HUES48 (cell line): ENCODE measurements at regions not wholly inside any gene's neighbourhood (a gene's known extent, or its start where the extent isn't known, plus 50 kb on each side); places are given as distances from the start of the nearest gene placed in this dataset.

Experiments
- H3K27ac ChIP-seq: one replicate; pipeline ENCODE4 v1.7.0; 2013; ENCODE audit warnings: low read depth, low read length, inconsistent platforms
- H3K27me3 ChIP-seq: 2 replicates; pipeline ENCODE4 v1.6.1; 2013; ENCODE audit warnings: mild to moderate bottlenecking, low read length; ENCODE audit not compliant: control insufficient read depth, insufficient read depth
- H3K36me3 ChIP-seq: 2 replicates; pipeline ENCODE4 v1.6.1; 2013; ENCODE audit warnings: low read length; ENCODE audit not compliant: control insufficient read depth, insufficient read depth
- H3K4me1 ChIP-seq: 2 replicates; pipeline ENCODE4 v1.6.1; 2013; ENCODE audit warnings: mild to moderate bottlenecking, low read length; ENCODE audit not compliant: control insufficient read depth, insufficient read depth
- H3K4me3 ChIP-seq: 2 replicates; pipeline ENCODE4 v1.5.1; 2013; ENCODE audit warnings: mild to moderate bottlenecking, low read depth, low read length
- H3K9ac ChIP-seq: 2 replicates; pipeline ENCODE4 v1.6.1; 2013; ENCODE audit warnings: mild to moderate bottlenecking, low read depth, low read length, moderate library complexity
- H3K9me3 ChIP-seq: 2 replicates; pipeline ENCODE4 v1.6.1; 2013; ENCODE audit warnings: low read length; ENCODE audit not compliant: control insufficient read depth, insufficient read depth

DNA sequence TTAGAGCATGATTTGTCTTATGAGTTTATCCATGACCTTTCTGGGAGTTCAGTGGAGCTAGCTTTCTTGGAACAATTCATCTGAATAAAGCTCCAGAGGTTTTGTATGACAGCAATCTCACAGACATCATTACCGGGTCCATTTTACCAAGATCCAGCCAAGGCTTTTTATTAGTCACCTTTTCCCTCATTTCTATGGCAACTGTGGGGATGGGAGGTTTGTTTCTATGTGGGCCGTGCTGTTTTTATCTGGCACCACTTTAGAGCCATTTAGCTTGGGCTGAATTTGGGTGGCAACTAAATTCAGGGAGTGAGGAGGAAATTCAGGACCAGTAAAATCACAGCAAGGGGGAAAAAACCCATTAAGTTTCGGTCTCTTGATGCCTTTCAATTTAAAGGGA lies 245.7 kb downstream of the NSG2 start:
- H3K4me3 ChIP-seq, result no peak overlapping the region
- no peak overlapping the region for H3K27ac ChIP-seq
- H3K9me3 ChIP-seq, result no peaks in the 10 kb centered on the region

DNA sequence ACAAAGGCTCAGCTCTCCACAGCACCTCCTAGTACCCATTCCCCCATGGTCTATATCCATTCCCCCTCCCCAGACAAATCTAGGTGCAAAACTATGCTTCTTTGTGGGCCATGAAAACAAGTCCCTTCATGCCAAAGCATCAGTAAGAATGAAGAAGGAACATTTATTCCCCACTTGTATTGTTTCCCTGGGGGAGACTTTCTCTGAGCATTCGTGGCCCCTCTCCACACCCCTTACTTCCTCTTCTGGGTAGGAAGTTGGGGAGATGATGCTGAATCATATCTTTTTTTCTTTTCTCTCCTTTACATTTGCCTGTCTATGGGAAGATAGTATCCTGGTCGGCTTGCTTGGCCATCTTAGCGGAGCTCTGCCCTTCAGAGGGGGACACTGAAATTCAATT lies 246.8 kb downstream of the NSG2 start:
- Histone ChIP-seq H3K27me3 (no peaks in the 10 kb centered on the region), H3K27ac (no peak overlapping the region), H3K4me3 (no peak overlapping the region), H3K9ac (no peak overlapping the region), H3K4me1 (no peaks in the 10 kb centered on the region), H3K36me3 (no peaks in the 10 kb centered on the region), H3K9me3 (no peaks in the 10 kb centered on the region)

More for the DNA sequence above, 245.7 kb downstream of the NSG2 start:
- Histone ChIP-seq H3K36me3 (no peaks in the 10 kb centered on the region), H3K9ac (no peak overlapping the region), H3K27me3 (no peaks in the 10 kb centered on the region), H3K4me1 (no peaks in the 10 kb centered on the region)

DNA sequence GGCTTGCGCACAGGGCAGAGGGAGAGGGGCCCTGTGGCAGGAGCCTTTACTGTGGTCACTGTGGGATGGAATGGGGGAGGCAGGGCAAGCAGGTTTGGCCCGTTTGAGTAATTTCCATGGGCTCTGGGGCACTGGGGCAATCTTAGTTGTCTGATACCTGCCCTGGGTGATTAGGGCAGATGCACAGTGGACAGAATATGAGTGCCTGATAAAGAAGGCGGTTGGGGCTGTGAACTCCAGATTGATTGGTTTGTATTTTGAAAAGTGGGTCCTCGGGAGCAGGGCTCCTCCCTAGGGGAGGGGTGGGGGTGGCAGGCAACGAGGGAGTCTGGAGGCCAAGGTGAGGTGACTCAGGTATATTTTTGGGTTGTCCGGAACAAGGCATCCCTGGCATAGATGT lies 247.5 kb downstream of the NSG2 start:
- H3K9me3 ChIP-seq, result no peaks in the 10 kb centered on the region
- H3K9ac ChIP-seq, result no peak overlapping the region
- H3K27me3 ChIP-seq, result no peaks in the 10 kb centered on the region
- no peak overlapping the region for H3K27ac ChIP-seq
- H3K4me3 ChIP-seq, result no peak overlapping the region
- no peaks in the 10 kb centered on the region for H3K4me1 ChIP-seq
- H3K36me3 ChIP-seq, result no peaks in the 10 kb centered on the region

DNA sequence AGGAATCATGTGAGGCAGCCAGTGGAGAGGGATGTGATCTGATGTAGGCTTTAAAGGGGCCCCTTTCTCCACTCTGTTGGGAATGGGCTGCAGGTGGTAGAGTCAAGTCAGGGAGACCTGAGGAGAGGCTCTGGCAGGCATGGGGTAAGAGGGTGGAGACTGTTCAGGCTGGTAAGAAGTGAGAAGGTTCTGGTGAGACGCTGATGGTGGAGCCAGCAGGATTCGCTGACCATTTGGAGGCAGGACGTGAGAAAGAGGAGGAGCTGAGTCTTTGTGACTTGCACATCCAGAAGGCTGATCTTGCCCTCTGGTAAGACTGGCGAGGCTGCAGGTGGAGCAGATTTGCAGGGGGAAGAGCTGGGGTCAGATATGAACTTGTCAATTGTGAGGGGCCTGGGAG lies 248.0 kb downstream of the NSG2 start:
- Histone ChIP-seq H3K9me3 (no peaks in the 10 kb centered on the region), H3K9ac (no peak overlapping the region), H3K36me3 (no peaks in the 10 kb centered on the region), H3K27me3 (no peaks in the 10 kb centered on the region), H3K4me1 (no peaks in the 10 kb centered on the region), H3K4me3 (no peak overlapping the region), H3K27ac (no peak overlapping the region)

DNA sequence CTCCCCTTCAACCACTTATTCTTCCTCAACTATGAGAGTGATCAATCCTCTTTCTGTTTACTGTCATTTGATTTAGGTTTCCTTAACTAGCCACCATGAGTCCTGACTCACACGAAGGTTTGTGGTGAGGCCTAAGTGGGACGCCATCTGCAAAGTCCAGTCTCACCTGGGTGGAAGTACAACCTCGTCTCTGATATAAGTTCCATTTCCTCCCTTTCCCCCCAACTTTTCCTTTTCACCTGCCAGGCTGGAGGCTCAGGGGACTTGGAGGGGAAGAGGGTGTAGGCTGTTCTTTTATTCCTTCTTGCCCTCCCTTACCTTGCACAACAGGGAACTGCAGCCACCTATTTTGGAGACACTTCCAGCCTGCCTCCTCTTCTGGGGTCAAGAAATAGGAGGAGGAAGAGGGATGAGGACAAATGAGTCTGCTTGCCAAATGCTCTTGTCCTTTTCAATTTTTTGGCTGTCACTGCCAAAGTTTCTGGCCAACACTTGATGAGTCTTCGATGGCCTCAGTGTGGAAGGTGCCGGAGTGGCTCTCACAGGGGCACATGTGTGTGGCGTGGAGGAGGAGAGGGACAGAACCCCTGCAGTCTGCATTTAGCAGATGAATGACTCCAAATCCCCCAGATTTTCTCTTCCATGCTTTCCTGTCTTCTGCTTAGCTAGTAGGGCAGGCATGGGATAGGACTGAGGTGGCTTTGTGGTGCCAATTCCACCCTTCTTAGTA lies 249.6 kb downstream of the NSG2 start:
- no peak overlapping the region for H3K4me3 ChIP-seq
- no peaks in the 10 kb centered on the region for H3K4me1 ChIP-seq
- H3K9me3 ChIP-seq, result no peaks in the 10 kb centered on the region
- H3K27ac ChIP-seq, result no peak overlapping the region
- H3K27me3 ChIP-seq, result peaks cover 2% of the 10 kb centered on the region; the same call in 1 of the 2 replicates
- H3K9ac ChIP-seq, result no peak overlapping the region
- H3K36me3 ChIP-seq, result no peaks in the 10 kb centered on the region

DNA sequence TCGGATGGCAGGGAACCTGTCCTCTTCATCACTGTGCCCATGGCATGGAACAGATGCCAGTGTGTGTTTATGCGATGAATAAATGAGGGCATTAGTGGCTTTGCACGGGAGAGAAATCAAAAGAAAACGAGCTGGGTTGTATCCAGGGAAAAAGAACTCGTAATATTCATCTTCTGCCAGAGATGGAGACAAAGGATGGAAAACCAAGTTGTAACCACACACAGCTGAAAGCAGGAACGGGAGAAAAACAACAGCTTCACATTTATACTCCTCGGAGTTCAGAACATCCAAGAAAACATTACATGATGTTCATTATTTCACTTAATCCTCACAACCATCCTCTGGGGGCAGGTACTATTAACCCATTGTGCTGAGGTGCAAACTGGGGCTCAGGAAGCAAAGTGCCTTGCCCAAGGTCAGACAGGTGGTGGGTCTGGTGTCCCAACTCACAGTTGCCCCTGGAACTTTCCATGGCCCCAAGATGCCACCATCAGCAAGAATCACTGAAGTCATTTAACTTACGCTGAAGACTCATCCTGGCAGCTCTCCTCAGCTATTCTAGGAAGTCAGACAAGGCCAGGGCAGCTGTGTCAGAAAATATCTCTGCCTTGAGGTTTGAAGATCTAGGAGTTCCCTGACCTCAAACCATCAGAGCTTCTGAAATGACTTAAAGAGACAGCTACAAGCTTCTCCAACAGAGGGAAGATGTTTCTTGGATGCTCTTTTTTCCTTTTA lies 250.4 kb downstream of the NSG2 start:
- H3K9me3 ChIP-seq, result no peaks in the 10 kb centered on the region
- no peaks in the 10 kb centered on the region for H3K36me3 ChIP-seq
- no peak overlapping the region for H3K9ac ChIP-seq
- peaks cover 3% of the 10 kb centered on the region; the same call in 1 of the 2 replicates for H3K4me1 ChIP-seq
- no peak overlapping the region for H3K4me3 ChIP-seq
- H3K27me3 ChIP-seq, result peaks cover 4% of the 10 kb centered on the region; the same call in 1 of the 2 replicates
- H3K27ac ChIP-seq, result no peak overlapping the region

DNA sequence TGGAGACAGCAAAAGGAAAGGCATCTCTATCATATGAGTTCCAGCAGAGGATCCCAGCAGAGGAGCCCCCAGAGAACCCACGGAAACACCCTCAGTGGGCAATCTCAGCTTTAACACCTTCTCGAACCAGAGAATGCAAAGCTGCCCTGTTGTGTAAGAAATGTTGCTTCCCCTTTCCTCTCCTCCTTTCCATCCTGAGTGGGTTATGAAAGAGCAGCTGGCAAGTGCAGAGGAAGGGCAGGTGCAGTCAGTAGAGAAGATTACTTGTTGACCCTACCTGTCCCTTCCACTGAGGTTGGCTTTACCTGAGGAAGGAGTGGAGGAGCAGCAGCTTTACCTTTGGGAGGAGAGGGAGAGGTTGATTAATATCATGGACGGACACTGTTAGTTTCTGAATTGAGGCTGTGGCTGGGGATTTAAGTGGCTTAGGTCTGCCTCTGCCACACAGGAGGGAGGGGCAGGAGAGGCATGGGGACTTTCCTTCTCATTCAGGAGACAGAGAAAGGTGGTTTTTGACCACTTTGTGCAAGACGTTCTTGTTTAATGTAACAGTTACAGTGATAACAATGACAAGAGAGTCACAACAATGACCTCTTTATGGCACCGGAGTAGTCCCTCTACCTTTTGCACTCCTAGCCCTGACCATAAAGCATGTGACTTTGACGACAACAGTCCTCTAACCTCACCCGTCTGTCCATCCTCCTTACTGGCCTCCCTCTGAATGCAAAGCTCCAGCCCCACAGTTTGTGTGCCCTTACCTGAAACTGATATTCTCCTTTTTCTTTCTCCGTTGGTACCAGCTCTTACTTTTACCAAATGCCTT lies 254.8 kb downstream of the NSG2 start:
- Histone ChIP-seq H3K4me1 (peaks cover 9% of the 10 kb centered on the region; the same call in 1 of the 2 replicates), H3K27ac (no peak overlapping the region), H3K36me3 (no peaks in the 10 kb centered on the region), H3K27me3 (peaks cover 4% of the 10 kb centered on the region; the same call in 1 of the 2 replicates), H3K9me3 (no peaks in the 10 kb centered on the region), H3K4me3 (no peak overlapping the region), H3K9ac (no peak overlapping the region)

DNA sequence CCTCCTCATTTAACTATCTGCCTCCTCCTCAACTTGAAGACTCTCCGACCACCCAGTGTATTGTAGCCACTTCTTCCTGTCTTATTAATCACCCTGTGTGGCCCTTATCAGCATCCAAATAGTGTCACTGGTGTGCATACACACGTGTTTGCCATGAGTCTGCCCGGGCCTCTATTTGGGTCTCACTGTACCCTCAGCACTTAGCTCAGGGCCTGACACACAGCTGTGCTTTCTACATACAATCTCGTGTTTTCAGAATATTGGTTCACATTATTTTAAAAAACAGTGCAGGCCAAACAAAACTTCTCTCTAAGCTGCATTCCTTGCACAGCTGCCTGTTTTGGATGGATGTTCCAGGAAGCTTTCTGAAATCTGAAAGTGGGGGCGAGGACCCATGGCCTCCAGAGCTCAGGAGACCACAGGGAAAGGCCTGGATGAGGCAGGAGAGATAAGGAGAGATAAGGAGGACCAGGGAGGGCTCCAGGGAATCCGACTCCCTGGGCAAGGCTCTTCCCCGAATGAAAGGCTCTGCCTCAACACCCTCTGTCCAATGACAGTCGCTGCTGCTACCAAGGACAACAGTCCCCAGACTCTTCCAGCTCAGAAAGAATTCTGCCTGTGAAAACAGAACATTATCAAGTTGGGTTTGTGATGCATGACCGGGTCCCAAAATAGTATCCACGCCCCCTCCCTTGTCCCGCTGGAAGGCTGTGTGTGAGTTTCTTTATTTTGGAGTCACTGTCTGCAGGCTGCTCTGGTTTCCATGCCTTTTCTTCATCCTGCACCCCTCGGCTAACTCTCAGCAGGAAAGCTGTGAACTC lies 255.6 kb downstream of the NSG2 start:
- Histone ChIP-seq H3K27ac (no peak overlapping the region), H3K4me1 (peaks cover 9% of the 10 kb centered on the region; the same call in 1 of the 2 replicates), H3K27me3 (peaks cover 4% of the 10 kb centered on the region; the same call in 1 of the 2 replicates), H3K9ac (no peak overlapping the region), H3K36me3 (no peaks in the 10 kb centered on the region), H3K9me3 (no peaks in the 10 kb centered on the region), H3K4me3 (no peak overlapping the region)

DNA sequence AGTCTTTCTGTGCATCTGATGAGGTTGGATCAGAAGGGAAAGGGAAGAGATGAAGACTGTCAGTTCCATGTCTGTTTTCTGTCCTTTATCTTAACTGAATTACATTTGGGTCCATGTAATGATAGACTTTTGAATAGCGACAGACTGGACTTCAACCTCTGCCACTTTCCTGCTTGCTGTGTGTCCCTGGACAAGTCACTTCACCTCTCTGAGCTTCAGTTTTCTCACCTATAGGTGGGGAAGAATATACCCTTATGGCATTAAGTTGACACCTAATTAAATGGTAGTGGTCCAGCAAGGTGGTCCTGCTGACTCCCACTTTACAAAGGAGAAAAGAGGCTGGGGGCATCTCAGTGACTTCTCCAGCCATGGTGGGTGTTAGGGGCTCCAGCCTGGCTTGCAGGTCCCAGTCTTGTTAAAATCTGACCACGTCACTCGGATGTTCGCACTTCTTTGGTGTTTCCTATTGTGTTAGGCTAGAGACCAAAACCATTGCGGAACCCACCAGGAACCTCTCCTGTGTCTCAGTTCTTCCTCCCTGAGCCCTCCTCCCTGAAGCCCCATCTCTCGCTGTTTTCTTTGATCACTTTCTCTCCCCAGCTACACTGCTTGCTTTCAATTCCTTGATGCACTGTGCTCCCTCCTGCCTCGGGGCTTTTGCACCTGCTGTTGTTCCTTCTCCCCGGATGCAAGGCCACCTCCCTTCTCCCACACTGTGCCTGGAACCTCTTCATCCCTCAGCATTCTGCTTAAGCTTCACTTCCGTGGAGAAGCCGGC lies 256.5 kb downstream of the NSG2 start:
- H3K27me3 ChIP-seq, result peaks cover 4% of the 10 kb centered on the region; the same call in 1 of the 2 replicates
- H3K27ac ChIP-seq, result no peak overlapping the region
- H3K4me1 ChIP-seq, result peaks cover 9% of the 10 kb centered on the region; the same call in 1 of the 2 replicates
- H3K4me3 ChIP-seq, result no peak overlapping the region
- H3K9me3 ChIP-seq, result no peaks in the 10 kb centered on the region
- H3K36me3 ChIP-seq, result no peaks in the 10 kb centered on the region
- no peak overlapping the region for H3K9ac ChIP-seq

DNA sequence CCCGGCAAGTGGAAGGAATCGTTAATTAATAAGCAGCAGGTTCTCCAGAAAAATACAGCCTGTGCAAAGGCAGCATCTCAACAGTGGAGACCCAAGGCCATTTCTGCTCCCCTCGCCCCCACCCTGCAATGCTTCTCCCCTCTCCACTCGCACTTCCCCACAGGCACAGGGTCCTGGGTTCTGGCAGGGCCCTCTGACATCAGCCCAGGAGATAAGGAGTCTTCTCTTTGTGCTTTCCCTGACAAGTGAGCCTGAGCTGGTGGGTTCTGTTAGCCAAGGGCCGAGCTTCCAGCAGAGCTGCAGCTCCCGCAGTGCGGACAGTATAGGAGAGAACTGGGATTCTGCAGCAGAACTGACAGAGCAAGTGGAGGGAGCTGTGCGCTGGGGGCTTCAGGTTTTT lies 257.5 kb downstream of the NSG2 start:
- peaks cover 9% of the 10 kb centered on the region; the same call in 1 of the 2 replicates for H3K4me1 ChIP-seq
- no peak overlapping the region for H3K9ac ChIP-seq
- no peaks in the 10 kb centered on the region for H3K9me3 ChIP-seq
- no peak overlapping the region for H3K4me3 ChIP-seq
- H3K27ac ChIP-seq, result no peak overlapping the region
- peaks cover 4% of the 10 kb centered on the region; the same call in 1 of the 2 replicates for H3K27me3 ChIP-seq
- no peaks in the 10 kb centered on the region for H3K36me3 ChIP-seq
